ENCODE measurements at regions not wholly inside any gene's neighbourhood (a gene's known extent, or its start where the extent isn't known, plus 50 kb on each side); places are given as distances from the start of the nearest gene placed in this dataset.

DNA sequence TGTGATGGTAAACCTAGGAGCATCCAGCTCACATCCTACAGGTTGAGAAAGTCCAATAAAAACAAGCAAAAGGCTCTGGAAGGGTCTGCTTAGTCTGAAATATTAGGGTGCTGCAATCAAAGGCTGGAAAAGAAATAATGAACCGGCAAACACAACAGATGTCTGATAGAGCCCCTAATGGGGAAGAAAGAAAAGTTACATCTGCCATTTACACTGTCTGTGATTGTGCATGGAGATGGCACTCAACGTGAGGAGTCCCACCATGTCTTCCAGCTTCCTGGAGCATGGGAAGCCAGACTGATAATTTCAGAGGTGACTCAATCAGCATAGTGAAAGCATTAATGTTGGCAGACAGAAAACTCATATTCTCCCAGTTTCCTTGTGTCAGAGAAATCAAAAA is 307.8 kb downstream of the EPHA4 start:
- Histone ChIP-seq H3K4me3 (ENCODE audit: low read length in 2 of 2) (no peak overlapping the region), H3K9me3 (ENCODE audit: control insufficient read depth in 2 of 2, low read length in 2 of 2) (no peaks in the 10 kb centered on the region), H3K36me3 (ENCODE audit: control insufficient read depth in 2 of 2, insufficient read depth in 2 of 2, low read length in 2 of 2) (no peaks in the 10 kb centered on the region), H3K27ac (ENCODE audit: low read depth in 2 of 2, low read length in 2 of 2) (no peak overlapping the region), H3K9ac (ENCODE audit: low read depth in 1 of 2, low read length in 2 of 2) (no peak overlapping the region), H3K27me3 (ENCODE audit: control insufficient read depth in 2 of 2, insufficient read depth in 2 of 2, low read length in 2 of 2) (no peaks in the 10 kb centered on the region), H3K4me1 (ENCODE audit: control insufficient read depth in 2 of 2, insufficient read depth in 2 of 2, low read length in 2 of 2) (no peaks in the 10 kb centered on the region)

DNA sequence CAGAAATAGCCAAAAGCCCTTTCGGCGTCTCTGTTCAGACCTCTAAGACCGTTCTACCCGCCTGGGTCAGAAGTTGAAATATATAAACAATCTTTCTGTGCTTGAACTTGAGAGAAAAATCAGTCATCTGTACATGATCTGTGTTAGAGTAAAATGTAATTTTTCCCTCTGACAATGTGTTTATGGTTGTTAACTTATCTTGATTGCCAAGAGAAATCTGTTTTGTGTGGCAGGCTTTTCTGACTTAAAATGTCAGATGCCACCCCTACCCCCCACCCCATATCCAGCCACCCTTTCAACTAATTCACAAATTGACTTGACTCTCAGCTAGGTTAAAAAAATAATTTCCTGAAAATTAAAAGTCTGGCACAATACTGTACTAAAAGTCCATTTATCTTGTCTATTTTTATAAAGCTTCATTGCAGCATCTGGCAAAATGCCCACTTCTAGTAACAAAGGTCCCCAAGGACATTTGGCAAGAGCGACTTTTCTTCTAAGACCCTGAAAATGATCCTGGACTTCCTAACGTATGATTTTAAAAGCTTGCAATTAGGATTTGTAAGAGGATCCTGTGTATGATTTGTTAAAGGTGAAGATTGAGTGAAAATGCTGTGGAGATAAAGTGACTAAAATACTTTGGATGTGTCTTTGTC is 304.2 kb downstream of the EPHA4 start:
- Histone ChIP-seq H3K4me1 (ENCODE audit: control insufficient read depth in 2 of 2, insufficient read depth in 2 of 2, low read length in 2 of 2) (no peaks in the 10 kb centered on the region), H3K27ac (ENCODE audit: low read depth in 2 of 2, low read length in 2 of 2) (no peak overlapping the region), H3K4me3 (ENCODE audit: low read length in 2 of 2) (no peak overlapping the region), H3K36me3 (ENCODE audit: control insufficient read depth in 2 of 2, insufficient read depth in 2 of 2, low read length in 2 of 2) (no peaks in the 10 kb centered on the region), H3K27me3 (ENCODE audit: control insufficient read depth in 2 of 2, insufficient read depth in 2 of 2, low read length in 2 of 2) (no peaks in the 10 kb centered on the region), H3K9me3 (ENCODE audit: control insufficient read depth in 2 of 2, low read length in 2 of 2) (no peaks in the 10 kb centered on the region), H3K9ac (ENCODE audit: low read depth in 1 of 2, low read length in 2 of 2) (no peak overlapping the region)

DNA sequence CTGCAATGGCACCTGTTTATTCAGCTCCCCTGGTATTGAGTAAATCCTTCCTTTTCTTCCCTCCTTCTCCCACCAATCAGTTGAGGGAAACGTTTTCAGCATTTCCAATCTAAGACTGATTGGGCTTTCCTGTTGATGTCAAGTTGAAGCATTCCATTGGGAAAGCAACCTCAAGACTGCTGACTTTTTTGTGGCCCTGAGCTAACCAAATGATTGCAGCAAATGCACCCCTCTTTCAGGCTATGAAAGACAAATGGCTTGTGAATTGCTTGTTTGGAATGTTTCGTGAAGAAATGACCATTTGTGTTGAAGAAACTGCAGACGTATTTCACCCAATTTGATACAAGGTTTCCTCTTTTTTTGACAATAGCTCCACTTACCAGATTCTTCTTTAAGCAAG is 303.5 kb downstream of the EPHA4 start:
- H3K9ac ChIP-seq (ENCODE audit: low read depth in 1 of 2, low read length in 2 of 2), result no peak overlapping the region
- H3K27me3 ChIP-seq (ENCODE audit: control insufficient read depth in 2 of 2, insufficient read depth in 2 of 2, low read length in 2 of 2), result no peaks in the 10 kb centered on the region
- no peaks in the 10 kb centered on the region for H3K36me3 ChIP-seq (ENCODE audit: control insufficient read depth in 2 of 2, insufficient read depth in 2 of 2, low read length in 2 of 2)
- H3K9me3 ChIP-seq (ENCODE audit: control insufficient read depth in 2 of 2, low read length in 2 of 2), result no peaks in the 10 kb centered on the region
- no peaks in the 10 kb centered on the region for H3K4me1 ChIP-seq (ENCODE audit: control insufficient read depth in 2 of 2, insufficient read depth in 2 of 2, low read length in 2 of 2)
- no peak overlapping the region for H3K4me3 ChIP-seq (ENCODE audit: low read length in 2 of 2)
- H3K27ac ChIP-seq (ENCODE audit: low read depth in 2 of 2, low read length in 2 of 2), result no peak overlapping the region

DNA sequence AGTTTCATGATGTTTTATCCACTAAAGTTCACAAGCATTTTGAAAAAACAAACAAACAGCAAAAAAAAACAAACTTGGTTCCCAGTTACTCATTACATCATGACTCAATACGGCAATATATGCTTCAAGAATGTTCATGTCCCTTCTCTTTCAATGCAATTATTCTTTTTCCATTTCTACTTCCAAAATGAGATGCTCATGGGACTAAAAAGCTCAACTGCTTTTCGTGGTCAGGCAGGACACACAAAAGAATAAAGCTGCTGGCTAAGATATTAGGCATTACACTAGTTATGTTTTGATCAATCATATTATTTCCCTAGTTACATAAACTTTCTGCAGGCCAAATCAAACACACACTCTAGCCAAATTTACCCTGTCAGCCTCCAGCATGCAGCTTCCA is 301.3 kb downstream of the EPHA4 start:
- Histone ChIP-seq H3K27ac (ENCODE audit: low read depth in 2 of 2, low read length in 2 of 2) (no peak overlapping the region), H3K36me3 (ENCODE audit: control insufficient read depth in 2 of 2, insufficient read depth in 2 of 2, low read length in 2 of 2) (no peaks in the 10 kb centered on the region), H3K9me3 (ENCODE audit: control insufficient read depth in 2 of 2, low read length in 2 of 2) (no peaks in the 10 kb centered on the region), H3K4me1 (ENCODE audit: control insufficient read depth in 2 of 2, insufficient read depth in 2 of 2, low read length in 2 of 2) (no peaks in the 10 kb centered on the region), H3K9ac (ENCODE audit: low read depth in 1 of 2, low read length in 2 of 2) (no peak overlapping the region), H3K4me3 (ENCODE audit: low read length in 2 of 2) (no peak overlapping the region), H3K27me3 (ENCODE audit: control insufficient read depth in 2 of 2, insufficient read depth in 2 of 2, low read length in 2 of 2) (no peaks in the 10 kb centered on the region)

DNA sequence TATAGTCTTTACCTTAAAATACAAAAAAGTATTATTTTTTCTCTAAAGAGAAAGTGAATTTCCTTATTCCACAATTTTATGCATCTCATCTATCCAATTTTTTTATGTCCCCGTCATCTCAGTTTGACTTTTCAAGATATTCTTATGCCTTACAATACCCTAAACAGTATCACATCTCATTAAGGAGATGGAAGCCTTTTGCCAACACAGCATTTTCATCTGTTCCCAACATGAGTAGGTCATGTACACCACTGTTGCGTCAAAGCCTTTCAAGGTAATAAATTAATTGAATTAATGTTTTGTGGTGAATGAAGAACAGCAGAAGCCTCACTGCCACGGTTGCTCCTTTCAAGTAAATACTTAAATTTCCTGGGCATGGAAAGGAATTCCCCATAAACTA is 299.4 kb downstream of the EPHA4 start:
- H3K9me3 ChIP-seq (ENCODE audit: control insufficient read depth in 2 of 2, low read length in 2 of 2), result no peaks in the 10 kb centered on the region
- no peak overlapping the region for H3K4me3 ChIP-seq (ENCODE audit: low read length in 2 of 2)
- H3K9ac ChIP-seq (ENCODE audit: low read depth in 1 of 2, low read length in 2 of 2), result no peak overlapping the region
- no peaks in the 10 kb centered on the region for H3K36me3 ChIP-seq (ENCODE audit: control insufficient read depth in 2 of 2, insufficient read depth in 2 of 2, low read length in 2 of 2)
- no peak overlapping the region for H3K27ac ChIP-seq (ENCODE audit: low read depth in 2 of 2, low read length in 2 of 2)
- H3K4me1 ChIP-seq (ENCODE audit: control insufficient read depth in 2 of 2, insufficient read depth in 2 of 2, low read length in 2 of 2), result no peaks in the 10 kb centered on the region
- no peaks in the 10 kb centered on the region for H3K27me3 ChIP-seq (ENCODE audit: control insufficient read depth in 2 of 2, insufficient read depth in 2 of 2, low read length in 2 of 2)

DNA sequence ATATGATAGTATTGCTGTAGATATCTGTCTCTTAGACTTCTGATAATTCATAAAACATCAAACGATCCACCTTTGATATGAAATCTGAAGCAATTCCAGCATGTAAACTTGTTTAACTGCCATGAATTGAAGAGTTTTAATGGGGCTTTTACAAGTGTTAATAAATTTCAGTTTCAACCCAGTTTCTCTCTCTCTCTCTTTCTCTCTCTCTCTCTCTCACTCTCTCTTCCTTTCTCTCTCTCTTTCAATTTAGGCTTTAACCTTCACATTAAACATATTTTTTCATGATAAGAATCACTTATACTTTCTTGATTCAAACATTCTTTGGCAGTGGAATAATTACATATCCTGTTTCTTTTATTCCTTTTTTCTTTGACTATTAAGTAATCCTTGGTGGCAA is 296.1 kb downstream of the EPHA4 start:
- Histone ChIP-seq H3K27me3 (ENCODE audit: control insufficient read depth in 2 of 2, insufficient read depth in 2 of 2, low read length in 2 of 2) (no peaks in the 10 kb centered on the region), H3K4me3 (ENCODE audit: low read length in 2 of 2) (no peak overlapping the region), H3K36me3 (ENCODE audit: control insufficient read depth in 2 of 2, insufficient read depth in 2 of 2, low read length in 2 of 2) (no peaks in the 10 kb centered on the region), H3K9ac (ENCODE audit: low read depth in 1 of 2, low read length in 2 of 2) (no peak overlapping the region), H3K27ac (ENCODE audit: low read depth in 2 of 2, low read length in 2 of 2) (no peak overlapping the region), H3K9me3 (ENCODE audit: control insufficient read depth in 2 of 2, low read length in 2 of 2) (no peaks in the 10 kb centered on the region), H3K4me1 (ENCODE audit: control insufficient read depth in 2 of 2, insufficient read depth in 2 of 2, low read length in 2 of 2) (no peaks in the 10 kb centered on the region)

DNA sequence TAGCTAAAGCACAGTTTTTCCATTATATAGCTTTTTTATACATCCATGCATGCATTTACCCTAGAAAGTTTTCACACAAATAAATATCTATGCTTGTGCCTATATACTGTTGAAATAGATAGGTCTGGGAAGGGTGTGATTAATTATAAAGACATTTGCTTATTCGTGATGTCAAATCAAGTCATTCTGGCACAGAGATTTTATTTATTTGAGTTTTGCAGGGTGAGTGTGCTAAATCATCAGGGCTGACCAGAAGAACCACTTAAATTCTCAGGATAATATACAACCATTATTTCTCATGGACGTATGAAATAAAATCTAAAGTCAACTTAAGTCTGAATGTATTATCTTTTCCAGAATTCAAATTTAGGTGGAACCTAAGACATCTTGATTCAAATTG is 295.5 kb downstream of the EPHA4 start:
- H3K27ac ChIP-seq (ENCODE audit: low read depth in 2 of 2, low read length in 2 of 2), result no peak overlapping the region
- H3K4me3 ChIP-seq (ENCODE audit: low read length in 2 of 2), result no peak overlapping the region
- H3K27me3 ChIP-seq (ENCODE audit: control insufficient read depth in 2 of 2, insufficient read depth in 2 of 2, low read length in 2 of 2), result no peaks in the 10 kb centered on the region
- H3K9me3 ChIP-seq (ENCODE audit: control insufficient read depth in 2 of 2, low read length in 2 of 2), result no peaks in the 10 kb centered on the region
- H3K9ac ChIP-seq (ENCODE audit: low read depth in 1 of 2, low read length in 2 of 2), result no peak overlapping the region
- no peaks in the 10 kb centered on the region for H3K4me1 ChIP-seq (ENCODE audit: control insufficient read depth in 2 of 2, insufficient read depth in 2 of 2, low read length in 2 of 2)
- H3K36me3 ChIP-seq (ENCODE audit: control insufficient read depth in 2 of 2, insufficient read depth in 2 of 2, low read length in 2 of 2), result no peaks in the 10 kb centered on the region

DNA sequence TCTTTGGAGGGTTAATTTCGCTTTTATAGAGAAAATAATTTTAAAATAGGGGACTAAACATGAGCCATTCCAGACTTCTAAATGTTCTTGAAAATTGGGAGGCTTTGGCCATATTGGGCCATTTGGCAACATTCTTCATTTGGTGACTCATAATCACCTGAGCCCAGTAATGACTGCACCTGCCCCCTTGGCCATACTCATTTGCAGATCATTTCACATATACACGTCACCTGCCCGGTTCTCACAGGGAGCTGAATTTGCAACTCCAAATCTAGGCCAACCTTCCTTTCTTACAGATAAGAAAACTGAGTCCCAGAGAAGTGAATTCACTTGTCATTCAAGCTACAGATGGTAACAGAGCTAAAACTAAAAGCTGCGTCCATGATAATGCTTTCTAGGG is 289.7 kb downstream of the EPHA4 start:
- no peaks in the 10 kb centered on the region for H3K9me3 ChIP-seq (ENCODE audit: control insufficient read depth in 2 of 2, low read length in 2 of 2)
- no peak overlapping the region for H3K27ac ChIP-seq (ENCODE audit: low read depth in 2 of 2, low read length in 2 of 2)
- no peaks in the 10 kb centered on the region for H3K36me3 ChIP-seq (ENCODE audit: control insufficient read depth in 2 of 2, insufficient read depth in 2 of 2, low read length in 2 of 2)
- no peak overlapping the region for H3K9ac ChIP-seq (ENCODE audit: low read depth in 1 of 2, low read length in 2 of 2)
- H3K4me3 ChIP-seq (ENCODE audit: low read length in 2 of 2), result no peak overlapping the region
- no peaks in the 10 kb centered on the region for H3K27me3 ChIP-seq (ENCODE audit: control insufficient read depth in 2 of 2, insufficient read depth in 2 of 2, low read length in 2 of 2)
- no peaks in the 10 kb centered on the region for H3K4me1 ChIP-seq (ENCODE audit: control insufficient read depth in 2 of 2, insufficient read depth in 2 of 2, low read length in 2 of 2)

DNA sequence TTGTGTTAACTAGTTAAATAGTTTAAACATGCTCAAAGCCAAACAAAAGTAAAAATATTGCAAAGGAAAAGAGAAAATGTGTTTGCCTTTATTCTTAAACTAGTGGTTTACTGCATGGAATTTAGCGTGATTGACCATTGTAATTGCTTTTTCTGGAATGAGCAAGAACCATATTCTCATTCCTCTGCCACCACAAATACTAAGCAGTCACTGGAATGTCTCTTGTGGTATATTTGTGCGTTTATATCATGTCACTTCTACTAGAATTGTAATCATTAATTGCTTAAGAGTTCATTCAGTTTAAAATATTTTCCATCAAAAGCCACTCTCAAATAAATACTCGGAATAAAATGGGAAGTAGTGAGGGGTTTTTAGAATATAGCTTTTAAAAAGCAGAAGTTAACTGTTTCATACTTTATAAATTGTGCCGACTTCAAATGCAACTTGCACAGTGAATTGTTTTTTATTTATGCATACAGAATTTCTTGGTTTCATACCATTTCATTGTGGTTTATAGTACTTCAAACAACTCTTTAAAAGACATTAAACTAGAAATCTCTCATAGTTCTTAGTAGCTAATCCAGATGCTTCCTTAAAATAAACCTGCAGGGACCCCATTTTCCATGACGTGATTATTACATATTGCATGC is 288.1 kb downstream of the EPHA4 start:
- no peaks in the 10 kb centered on the region for H3K27me3 ChIP-seq (ENCODE audit: control insufficient read depth in 2 of 2, insufficient read depth in 2 of 2, low read length in 2 of 2)
- no peaks in the 10 kb centered on the region for H3K36me3 ChIP-seq (ENCODE audit: control insufficient read depth in 2 of 2, insufficient read depth in 2 of 2, low read length in 2 of 2)
- no peaks in the 10 kb centered on the region for H3K4me1 ChIP-seq (ENCODE audit: control insufficient read depth in 2 of 2, insufficient read depth in 2 of 2, low read length in 2 of 2)
- H3K9me3 ChIP-seq (ENCODE audit: control insufficient read depth in 2 of 2, low read length in 2 of 2), result no peaks in the 10 kb centered on the region
- no peak overlapping the region for H3K4me3 ChIP-seq (ENCODE audit: low read length in 2 of 2)
- no peak overlapping the region for H3K27ac ChIP-seq (ENCODE audit: low read depth in 2 of 2, low read length in 2 of 2)
- H3K9ac ChIP-seq (ENCODE audit: low read depth in 1 of 2, low read length in 2 of 2), result no peak overlapping the region

DNA sequence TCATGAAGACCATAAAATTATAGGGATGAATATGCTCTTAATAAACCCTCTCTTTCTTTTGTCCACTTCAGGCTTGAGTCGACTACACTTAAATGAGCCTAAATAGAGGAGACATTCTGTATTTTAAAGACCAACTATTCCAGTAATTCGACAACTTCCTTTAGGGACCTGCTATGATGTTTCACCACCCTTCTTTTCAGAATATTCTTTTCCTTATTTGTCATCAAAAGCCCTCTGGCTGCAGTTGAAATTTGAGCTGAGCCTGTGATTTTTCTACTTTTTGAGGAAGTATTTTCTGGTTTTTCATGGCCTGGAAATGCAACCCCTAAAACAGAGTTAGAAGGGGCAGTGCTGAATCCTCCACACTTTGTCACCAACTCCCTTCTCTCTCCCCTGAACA is 287.0 kb downstream of the EPHA4 start:
- Histone ChIP-seq H3K9ac (ENCODE audit: low read depth in 1 of 2, low read length in 2 of 2) (no peak overlapping the region), H3K9me3 (ENCODE audit: control insufficient read depth in 2 of 2, low read length in 2 of 2) (no peaks in the 10 kb centered on the region), H3K27me3 (ENCODE audit: control insufficient read depth in 2 of 2, insufficient read depth in 2 of 2, low read length in 2 of 2) (no peaks in the 10 kb centered on the region), H3K4me3 (ENCODE audit: low read length in 2 of 2) (no peak overlapping the region), H3K27ac (ENCODE audit: low read depth in 2 of 2, low read length in 2 of 2) (no peak overlapping the region), H3K36me3 (ENCODE audit: control insufficient read depth in 2 of 2, insufficient read depth in 2 of 2, low read length in 2 of 2) (no peaks in the 10 kb centered on the region), H3K4me1 (ENCODE audit: control insufficient read depth in 2 of 2, insufficient read depth in 2 of 2, low read length in 2 of 2) (no peaks in the 10 kb centered on the region)

All from mucosa of rectum (tissue), 2 donors.